SK-N-MC (cell line): ENCODE measurements at regions not wholly inside any gene's neighbourhood (a gene's known extent, or its start where the extent isn't known, plus 50 kb on each side); places are given as distances from the start of the nearest gene placed in this dataset.

ENCODE experiments used
- DNase-seq: peaks from one replicate; pipeline ENCODE4 v3.0.0-alpha.2; 2011; ENCODE audit warnings: low read depth, low spot score
- H3K27ac ChIP-seq: fragments of 200-600 bp; sonication (generic); 2 replicates; pipeline ENCODE4 v1.5.1; 2016; ENCODE audit warnings: mixed run types
- H3K36me3 ChIP-seq: fragments of 200-600 bp; sonication (generic); 2 replicates; pipeline ENCODE4 v1.6.1; 2017; ENCODE audit warnings: antibody characterized with exemption, low read length, mixed read lengths; ENCODE audit not compliant: insufficient read depth
- H3K4me3 ChIP-seq: fragments of 200-600 bp; sonication (generic); 2 replicates; pipeline ENCODE4 v1.5.1; 2016
- H3K9ac ChIP-seq: fragments of 200-600 bp; sonication (generic); 2 replicates; pipeline ENCODE4 v1.8.0; 2017; ENCODE audit warnings: mixed run types, mixed read lengths; ENCODE audit not compliant: insufficient read length
- H3K9me3 ChIP-seq: fragments of 200-600 bp; sonication (generic); 2 replicates; pipeline ENCODE4 v1.6.1; 2017; ENCODE audit warnings: low read depth, mild to moderate bottlenecking, antibody characterized with exemption, low read length, moderate library complexity, mixed read lengths
- EZH2 ChIP-seq: fragments of 200-600 bp; sonication (generic); IDR thresholded peaks from one replicate; pipeline ENCODE4 v1.6.1; 2017; ENCODE audit warnings: antibody characterized with exemption
- FOXP2 ChIP-seq: optimal IDR thresholded peaks from 2 replicates; pipeline ENCODE3; 2011; ENCODE audit warnings: mild to moderate bottlenecking, moderate library complexity; ENCODE audit not compliant: insufficient read depth; ENCODE audit errors: extremely low read length, control extremely low read depth
- POLR2AphosphoS5 ChIP-seq: IDR thresholded peaks from 2 replicates; pipeline ENCODE4 v1.6.1; 2012; ENCODE audit warnings: mild to moderate bottlenecking, low read depth, low read length, borderline replicate concordance

DNA sequence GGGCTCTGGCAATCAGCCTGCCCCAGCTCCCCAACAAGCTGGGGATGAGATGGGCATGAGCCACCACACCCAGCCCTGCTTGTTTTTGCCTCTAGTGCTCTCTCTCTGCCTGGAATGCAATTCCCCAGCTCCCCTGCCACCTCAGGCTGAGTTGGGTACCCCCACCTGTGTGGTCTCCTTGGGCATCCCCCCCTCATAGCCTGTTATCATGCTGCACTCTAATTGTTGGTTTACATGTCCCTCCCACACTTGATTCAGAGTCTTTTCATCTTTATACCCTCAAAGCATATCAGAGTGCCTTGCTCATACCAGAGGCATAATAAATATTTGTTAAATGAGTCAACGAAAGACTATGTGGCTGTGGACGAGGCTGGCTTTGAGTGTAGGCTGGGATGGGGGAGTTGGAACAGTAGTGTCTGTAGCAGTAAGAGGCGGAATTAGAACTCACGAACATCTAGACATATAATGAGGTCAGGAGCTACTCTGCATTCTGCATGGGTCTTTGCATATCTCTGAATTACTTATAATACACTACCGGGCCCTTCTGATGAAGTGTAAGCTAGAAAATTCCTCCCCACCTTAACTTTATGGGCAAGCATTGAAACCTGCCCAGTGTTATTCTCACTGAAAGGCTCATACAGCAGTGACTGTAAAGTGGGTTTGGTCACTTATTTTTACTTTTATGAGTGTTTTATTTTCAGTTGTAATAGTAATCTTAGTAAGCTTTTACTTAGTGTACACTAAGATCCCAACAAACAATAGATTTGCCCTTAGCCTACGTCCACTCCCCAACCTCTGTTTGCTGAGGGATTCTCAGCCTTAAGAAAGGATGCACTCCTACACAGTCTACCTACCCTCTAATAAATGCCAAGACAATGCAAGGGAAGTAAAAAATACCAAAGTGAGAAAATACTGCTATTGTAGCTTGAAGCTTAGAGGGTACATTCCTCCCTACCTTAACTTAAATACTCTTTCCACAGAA is 58.7 kb downstream of the EDN1 start:
- no peaks in the 10 kb centered on the region for H3K36me3 ChIP-seq
- TF ChIP-seq EZH2 (no peak), FOXP2 (no peak), POLR2AphosphoS5 (no peak)
- H3K9me3 ChIP-seq = no peaks in the 10 kb centered on the region
- no peak overlapping the region for H3K9ac ChIP-seq
- DNase-seq = no peak
- H3K4me3 ChIP-seq = no peak overlapping the region
- H3K27ac ChIP-seq = no peak overlapping the region

DNA sequence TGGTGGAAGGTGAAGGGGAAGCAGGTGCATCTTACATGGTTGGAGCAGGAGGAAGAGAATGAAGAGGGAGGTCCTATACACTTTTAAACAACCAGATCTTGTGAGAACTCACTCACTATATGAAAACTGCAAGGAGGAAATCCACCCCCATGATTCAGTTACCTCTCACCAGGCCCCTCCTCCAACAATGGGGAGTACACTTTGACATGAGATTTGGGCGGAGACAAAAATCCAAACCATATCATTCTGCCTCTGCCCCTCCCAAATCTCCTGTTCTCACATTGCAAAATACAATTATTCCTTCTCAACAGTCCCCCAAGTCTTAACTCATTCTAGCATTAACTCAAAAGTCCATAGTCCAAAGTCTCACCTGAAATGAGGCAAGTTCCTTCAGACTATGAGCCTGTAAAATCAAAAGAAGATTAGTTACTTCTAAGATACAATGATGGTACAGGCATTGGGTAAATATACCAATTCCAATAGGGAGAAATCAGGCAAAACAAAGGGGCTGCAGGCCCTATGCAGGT is 60.5 kb downstream of the EDN1 start:
- DNase-seq = no peak
- no peak overlapping the region for H3K4me3 ChIP-seq
- H3K27ac ChIP-seq = no peak overlapping the region
- TF ChIP-seq POLR2AphosphoS5 (no peak), FOXP2 (no peak), EZH2 (no peak)
- no peaks in the 10 kb centered on the region for H3K9me3 ChIP-seq
- H3K9ac ChIP-seq = no peak overlapping the region
- no peaks in the 10 kb centered on the region for H3K36me3 ChIP-seq

DNA sequence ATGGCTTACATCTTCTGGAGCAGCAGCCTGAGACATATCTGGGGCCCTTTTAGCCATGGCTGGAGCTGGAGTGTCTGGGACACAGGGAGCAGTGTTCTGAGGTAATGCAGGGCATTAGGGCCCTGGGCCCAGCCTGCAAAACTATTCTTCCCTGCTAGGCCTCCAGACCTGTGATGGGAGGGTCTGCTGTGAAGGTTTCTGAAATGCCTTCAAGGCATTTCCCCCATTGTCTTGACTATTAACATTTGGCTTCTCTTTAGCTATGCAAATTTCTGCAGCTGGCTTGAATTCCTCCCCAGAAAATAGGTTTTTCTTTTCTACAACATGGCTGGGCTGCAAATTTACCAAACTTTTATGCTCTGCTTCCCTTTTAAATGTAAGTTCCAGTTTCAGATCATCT is 61.5 kb downstream of the EDN1 start:
- H3K4me3 ChIP-seq = no peak overlapping the region
- no peak overlapping the region for H3K27ac ChIP-seq
- no peaks in the 10 kb centered on the region for H3K36me3 ChIP-seq
- TF ChIP-seq EZH2 (no peak), POLR2AphosphoS5 (no peak), FOXP2 (no peak)
- no peak for DNase-seq
- H3K9ac ChIP-seq = no peak overlapping the region
- no peaks in the 10 kb centered on the region for H3K9me3 ChIP-seq

DNA sequence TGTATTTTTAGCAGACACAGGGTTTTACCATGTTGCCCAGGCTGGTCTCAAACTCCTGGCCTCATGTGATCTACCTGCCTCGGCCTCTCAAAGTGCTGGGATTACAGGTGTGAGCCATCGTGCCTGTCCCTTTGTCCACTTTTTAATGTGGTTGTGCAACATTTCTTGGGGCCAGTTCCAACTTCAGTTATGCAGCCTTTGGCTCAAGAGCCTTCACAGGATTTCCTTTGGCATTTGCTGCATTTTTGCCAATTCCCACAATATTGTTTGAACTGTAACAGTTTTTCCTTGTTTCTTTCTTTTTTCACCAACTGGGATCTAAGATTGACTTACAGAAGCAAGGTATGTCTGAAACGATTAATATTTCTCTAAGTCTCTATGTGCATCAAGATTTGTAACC is 63.6 kb downstream of the EDN1 start:
- Histone ChIP-seq H3K9ac (no peak overlapping the region), H3K4me3 (no peak overlapping the region), H3K36me3 (no peaks in the 10 kb centered on the region), H3K27ac (no peak overlapping the region), H3K9me3 (no peaks in the 10 kb centered on the region)
- no peak for TF ChIP-seq EZH2
- no peak for TF ChIP-seq FOXP2
- no peak for TF ChIP-seq POLR2AphosphoS5
- no peak for DNase-seq

DNA sequence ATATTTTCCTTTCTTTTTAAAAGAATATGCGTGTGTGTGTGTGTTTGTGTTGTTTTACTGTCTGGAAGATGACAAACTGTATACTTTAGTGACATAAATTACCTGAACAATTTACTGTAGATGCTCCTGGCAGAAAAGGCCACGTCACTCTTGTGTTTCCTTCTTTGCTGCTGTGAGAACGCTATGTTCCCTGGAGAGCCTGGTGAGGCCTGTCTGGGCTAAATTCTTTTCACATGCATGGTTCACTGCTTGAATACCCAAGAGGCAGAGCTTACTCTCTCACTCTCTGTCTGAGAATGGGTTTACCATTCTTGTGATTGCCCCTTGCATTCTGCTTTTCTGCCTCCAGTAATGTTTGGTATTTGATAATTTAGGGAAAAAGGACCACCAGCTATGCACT is 64.3 kb downstream of the EDN1 start:
- TF ChIP-seq EZH2 (no peak), POLR2AphosphoS5 (no peak), FOXP2 (no peak)
- no peak overlapping the region for H3K9ac ChIP-seq
- H3K36me3 ChIP-seq = no peaks in the 10 kb centered on the region
- H3K27ac ChIP-seq = no peak overlapping the region
- H3K9me3 ChIP-seq = no peaks in the 10 kb centered on the region
- no peak overlapping the region for H3K4me3 ChIP-seq
- no peak for DNase-seq

DNA sequence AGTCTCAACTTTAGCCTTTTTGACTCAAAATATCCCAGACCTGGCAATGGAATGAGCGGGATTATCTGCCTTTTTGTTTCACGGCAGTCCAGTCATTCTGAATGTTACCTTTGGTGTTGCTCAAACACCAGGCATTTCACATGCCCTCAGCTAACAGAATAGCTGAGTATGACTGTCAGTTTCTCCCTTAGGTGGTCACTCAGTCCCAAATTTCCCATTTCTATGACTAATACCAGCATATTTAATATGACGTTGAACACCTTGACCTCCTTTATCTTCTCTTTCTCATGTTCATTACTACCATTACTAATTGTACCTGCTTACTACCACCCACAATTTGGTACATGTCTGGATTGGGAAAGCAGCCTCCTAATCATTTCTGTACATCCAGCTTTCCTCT is 65.2 kb downstream of the EDN1 start:
- Histone ChIP-seq H3K27ac (no peak overlapping the region), H3K36me3 (no peaks in the 10 kb centered on the region)
- DNase-seq = no peak

DNA sequence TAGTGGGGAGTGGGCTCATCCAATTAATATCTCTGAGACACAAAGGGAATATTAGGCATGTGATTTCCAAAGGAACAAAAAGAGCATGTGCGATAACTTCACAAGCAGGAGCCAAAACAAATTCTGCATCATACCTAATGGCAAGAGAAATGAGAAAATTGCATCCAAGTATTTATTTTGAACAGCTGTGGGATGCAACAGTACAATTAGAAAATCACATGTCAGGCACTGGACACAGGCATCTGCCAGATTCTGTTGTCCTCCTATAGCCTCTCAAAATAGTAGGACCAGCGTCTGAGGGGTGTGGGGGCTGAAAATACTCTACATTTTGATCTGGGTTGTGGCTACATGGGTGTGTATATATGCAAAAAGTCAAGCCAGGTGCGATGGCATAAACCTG is 66.3 kb downstream of the EDN1 start:
- Histone ChIP-seq H3K27ac (no peak overlapping the region), H3K9me3 (no peaks in the 10 kb centered on the region), H3K36me3 (no peaks in the 10 kb centered on the region), H3K9ac (no peak overlapping the region), H3K4me3 (no peak overlapping the region)
- DNase-seq = no peak
- TF ChIP-seq EZH2 = no peak
- no peak for TF ChIP-seq FOXP2
- TF ChIP-seq POLR2AphosphoS5 = no peak

More for the DNA sequence above, 65.2 kb downstream of the EDN1 start:
- no peak overlapping the region for H3K4me3 ChIP-seq
- TF ChIP-seq EZH2 = no peak
- no peak for TF ChIP-seq FOXP2
- no peak for TF ChIP-seq POLR2AphosphoS5
- H3K9ac ChIP-seq = no peak overlapping the region
- no peaks in the 10 kb centered on the region for H3K9me3 ChIP-seq

DNA sequence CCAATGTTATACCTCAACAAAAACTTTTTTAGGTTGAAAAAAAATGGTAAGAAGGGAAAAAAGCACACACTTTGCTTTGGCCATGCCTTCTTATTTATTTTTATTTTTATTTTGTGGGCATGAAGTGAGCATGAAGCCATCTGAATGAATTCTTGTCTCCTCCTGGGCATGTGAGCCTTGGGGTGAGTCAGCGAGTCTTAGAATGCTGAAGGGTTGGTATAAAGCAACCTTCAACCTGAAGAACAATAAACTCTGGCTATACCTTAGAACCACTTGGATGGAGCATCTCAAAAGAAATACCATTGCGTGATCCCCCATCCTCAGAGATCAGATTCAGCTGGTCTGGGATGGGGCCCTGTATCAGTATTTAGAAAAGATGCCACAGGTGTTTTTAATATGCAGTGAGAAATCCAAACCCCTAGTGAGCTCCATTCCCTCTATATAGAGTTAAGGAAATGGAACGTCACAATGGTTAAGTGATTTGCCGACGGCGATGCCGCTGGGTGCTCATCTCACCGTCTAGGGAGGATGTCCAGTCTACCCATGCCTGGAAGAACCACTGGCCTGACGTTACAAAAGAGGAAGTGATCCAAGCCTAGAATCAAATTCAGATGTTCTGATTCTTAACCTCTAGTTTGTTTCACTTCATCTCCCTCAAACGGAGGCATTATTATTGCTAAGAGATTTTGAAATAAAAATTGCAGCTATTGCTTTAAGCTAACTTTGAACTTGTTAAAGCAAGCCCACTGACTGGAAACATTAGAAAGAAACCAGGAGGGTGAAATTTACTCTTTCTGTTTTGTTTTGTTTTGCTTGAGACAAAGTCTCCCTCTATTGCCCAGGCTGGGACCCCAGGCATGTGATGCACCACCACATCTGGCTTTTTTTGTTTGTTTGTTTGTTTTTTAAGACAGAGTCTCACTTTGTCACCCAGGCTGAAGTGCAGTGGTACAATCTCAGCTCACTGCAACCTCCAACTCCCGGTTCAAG is 67.1 kb downstream of the EDN1 start:
- no peak overlapping the region for H3K9ac ChIP-seq
- H3K27ac ChIP-seq = no peak overlapping the region
- DNase-seq = no peak
- no peak overlapping the region for H3K4me3 ChIP-seq
- TF ChIP-seq FOXP2 (no peak), EZH2 (no peak), POLR2AphosphoS5 (no peak)
- H3K36me3 ChIP-seq = no peaks in the 10 kb centered on the region
- no peaks in the 10 kb centered on the region for H3K9me3 ChIP-seq
